ENCODE measurements at regions not wholly inside any gene's neighbourhood (a gene's known extent, or its start where the extent isn't known, plus 50 kb on each side); places are given as distances from the start of the nearest gene placed in this dataset.

GRCh38 chr22:27662359-27663301, 138.9 kb downstream of the MN1 start:
- no peak for DNase-seq (ENCODE audit: low spot score)

DNA sequence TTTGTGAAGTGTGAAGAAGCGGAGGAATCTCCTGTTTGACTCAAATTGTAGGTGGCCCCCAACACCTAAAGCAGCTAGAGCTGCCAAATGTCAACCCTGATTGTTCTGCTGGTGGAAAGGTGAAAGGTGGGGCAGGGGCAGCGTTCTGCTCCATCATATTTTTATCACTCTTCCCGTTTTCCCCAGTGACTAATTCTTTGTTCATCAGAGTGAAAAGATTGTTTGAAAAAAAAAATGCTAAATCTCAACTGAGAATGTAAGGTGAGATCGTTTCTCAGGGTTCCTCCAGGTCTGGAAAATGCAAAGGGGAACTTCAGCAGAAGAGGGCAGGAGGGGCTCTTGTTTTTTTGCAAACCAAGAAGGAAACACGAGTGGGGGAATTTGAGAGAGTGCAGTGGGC, 137.7 kb downstream of the MN1 start:
- no peak for DNase-seq (ENCODE audit: low spot score)

- no peak for DNase-seq (ENCODE audit: low spot score)
These were observed 135.1 kb downstream of the MN1 start for GRCh38 chr22:27666272-27666997.

- no peak for DNase-seq (ENCODE audit: low spot score)
These were observed 134.3 kb downstream of the MN1 start for GRCh38 chr22:27667121-27667843.

GRCh38 chr22:27668828-27669797, 132.4 kb downstream of the MN1 start:
- peak; percentile 15 for DNase-seq (ENCODE audit: low spot score)

- DNase-seq (ENCODE audit: low spot score), result no peak
These were observed 131.6 kb downstream of the MN1 start for GRCh38 chr22:27669798-27670599.

- no peak for DNase-seq (ENCODE audit: low spot score)
These were observed 130.7 kb downstream of the MN1 start for GRCh38 chr22:27670701-27671412.

DNA sequence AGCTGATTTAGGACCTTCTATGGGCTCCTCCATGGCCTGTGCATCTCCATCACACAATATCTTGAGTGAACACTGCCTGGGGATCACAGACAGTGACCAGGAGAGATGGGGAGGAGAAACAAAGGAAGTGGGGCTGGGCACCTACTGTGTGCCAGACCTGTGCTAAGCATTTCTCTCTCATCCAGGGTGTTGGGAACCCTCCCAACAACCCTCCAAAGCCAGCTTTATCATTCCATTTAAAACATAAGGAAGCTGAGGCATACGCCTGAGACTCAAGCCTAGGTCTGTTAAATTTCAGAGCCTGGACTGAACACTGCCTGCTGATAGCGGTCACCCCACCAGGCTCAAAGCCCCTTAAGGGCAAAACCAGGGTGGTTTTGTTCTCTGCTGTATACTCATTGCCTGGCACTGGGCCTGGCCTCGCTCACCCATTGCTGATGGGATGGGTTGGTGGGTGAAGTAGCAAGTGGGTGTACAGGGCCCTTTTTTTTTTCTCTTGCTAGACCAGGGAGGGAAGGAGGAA, 130.1 kb downstream of the MN1 start:
- no peak for DNase-seq (ENCODE audit: low spot score)

GRCh38 chr22:27672721-27673418, 128.7 kb downstream of the MN1 start:
- no peak for DNase-seq (ENCODE audit: low spot score)

GRCh38 chr22:27673839-27674238, 127.7 kb downstream of the MN1 start:
- no peak for DNase-seq (ENCODE audit: low spot score)

DNA sequence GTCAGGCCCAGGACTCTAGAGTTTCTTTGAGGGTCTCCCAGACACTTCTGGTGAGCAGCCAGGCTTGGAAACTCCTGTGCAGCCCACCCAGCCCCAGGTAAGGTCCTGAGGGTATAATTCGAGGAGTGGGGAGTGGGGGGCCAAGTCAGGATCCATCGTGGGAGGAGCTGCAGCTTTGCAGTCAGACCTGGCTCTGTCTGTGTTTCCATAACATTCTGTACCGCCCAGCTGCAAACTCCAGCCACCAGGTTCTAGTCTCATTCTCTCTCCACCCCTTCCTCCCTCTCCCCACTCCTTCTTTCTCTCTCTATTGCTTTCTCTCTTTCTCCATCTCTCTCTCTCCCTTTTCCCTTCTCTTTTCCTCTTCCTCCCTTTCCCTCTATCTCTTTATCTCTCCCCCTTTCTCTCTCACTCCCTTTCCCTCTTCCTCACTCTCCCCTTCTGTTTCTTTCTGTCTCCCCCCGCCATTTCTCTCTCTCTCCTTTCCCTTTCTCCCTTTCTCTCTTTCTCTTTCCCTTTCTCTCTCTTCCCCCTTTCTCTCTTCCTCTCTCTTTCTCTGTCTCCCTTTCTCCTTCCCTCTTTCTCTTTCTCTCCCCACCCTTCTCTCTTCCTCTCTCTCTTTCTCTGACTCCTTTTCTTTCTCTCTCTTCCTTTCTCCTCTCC, 127.2 kb downstream of the MN1 start:
- DNase-seq (ENCODE audit: low spot score), result no peak

- DNase-seq (ENCODE audit: low spot score), result no peak
These were observed 124.9 kb downstream of the MN1 start for GRCh38 chr22:27676545-27677213.

GRCh38 chr22:27677905-27678458, 123.6 kb downstream of the MN1 start:
- no peak for DNase-seq (ENCODE audit: low spot score)

GRCh38 chr22:27679176-27679575, 122.4 kb downstream of the MN1 start:
- no peak for DNase-seq (ENCODE audit: low spot score)

GRCh38 chr22:27679693-27680488, 121.7 kb downstream of the MN1 start:
- no peak for DNase-seq (ENCODE audit: low spot score)

- DNase-seq (ENCODE audit: low spot score), result no peak
These were observed 120.9 kb downstream of the MN1 start for GRCh38 chr22:27680636-27681035.

DNA sequence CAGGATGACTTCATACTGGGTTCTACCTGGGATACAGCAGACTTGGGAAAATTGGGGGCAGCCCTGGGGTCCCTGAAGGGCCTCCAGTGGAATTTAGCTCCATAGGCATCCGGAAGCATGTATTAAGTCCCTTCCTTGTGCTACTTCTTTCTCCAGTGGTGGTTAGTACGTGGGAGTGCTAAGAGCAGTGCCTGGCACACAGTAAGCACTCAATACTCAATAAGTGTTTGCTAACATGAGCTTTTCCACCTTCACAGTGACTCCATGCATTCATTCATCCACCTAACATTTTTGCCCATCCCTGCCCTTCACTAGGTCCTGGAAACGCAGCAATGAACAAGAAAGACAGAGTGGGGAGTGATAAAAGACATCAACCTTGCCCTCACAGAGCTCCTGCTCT, 120.5 kb downstream of the MN1 start:
- DNase-seq (ENCODE audit: low spot score), result no peak

Data from germinal center (tissue), 1 donor.